Keratinocyte (primary cell): ENCODE measurements at regions not wholly inside any gene's neighbourhood (a gene's known extent, or its start where the extent isn't known, plus 50 kb on each side); places are given as distances from the start of the nearest gene placed in this dataset.

Experiments
- DNase-seq: peaks from one replicate; pipeline ENCODE4 v3.0.0-alpha.2; 2011; ENCODE audit warnings: low read depth, missing footprints, low spot score
- FAIRE-seq: peaks from 2 replicates; lab custom pipeline; 2011; peaks lifted over from hg19 to GRCh38; lab: Jason Lieb, UNC
- H2AFZ ChIP-seq: 2 replicates; pipeline ENCODE4 v1.6.0; 2012; ENCODE audit warnings: low read length, control low read depth, inconsistent platforms; ENCODE audit not compliant: control insufficient read depth
- H3K27ac ChIP-seq: 2 replicates; pipeline ENCODE4 v1.5.1; 2011; ENCODE audit warnings: low read length; ENCODE audit not compliant: control insufficient read depth, insufficient read depth
- H3K27me3 ChIP-seq: 3 replicates; pipeline ENCODE4 v1.6.0; 2011; ENCODE audit warnings: low read length; ENCODE audit not compliant: control insufficient read depth, insufficient read depth; ENCODE audit errors: extremely low read depth
- H3K36me3 ChIP-seq, 2 experiments: 2 replicates in 1 of 2; 3 replicates in 1 of 2; pipeline ENCODE4 v1.5.1; 2011; ENCODE audit warnings: low read length in 2 of 2, mild to moderate bottlenecking in 1 of 2; ENCODE audit not compliant: control insufficient read depth in 2 of 2, insufficient read depth in 2 of 2; ENCODE audit errors: extremely low read depth in 1 of 2
- H3K4me1 ChIP-seq: 3 replicates; pipeline ENCODE4 v1.5.1; 2011; ENCODE audit warnings: low read length; ENCODE audit not compliant: control insufficient read depth, insufficient read depth; ENCODE audit errors: extremely low read depth
- H3K4me2 ChIP-seq: 3 replicates; pipeline ENCODE4 v1.6.0; 2011; ENCODE audit warnings: low read depth, low read length; ENCODE audit not compliant: control insufficient read depth, insufficient read depth; ENCODE audit errors: extremely low read depth
- H3K4me3 ChIP-seq, 3 experiments: fragments of 200-600 bp in 1 of 3; sonication (generic) in 1 of 3; 2 replicates in 2 of 3; 3 replicates in 1 of 3; pipeline ENCODE4 v1.5.1; 2011 to 2016; ENCODE audit warnings: low read length in 3 of 3, mild to moderate bottlenecking in 3 of 3, control low read depth in 2 of 3, inconsistent platforms in 1 of 3, low read depth in 1 of 3, mixed read lengths in 1 of 3, mixed run types in 1 of 3, moderate library complexity in 1 of 3; ENCODE audit not compliant: control insufficient read depth in 2 of 3, insufficient read depth in 2 of 3; ENCODE audit errors: extremely low read depth in 1 of 3
- H3K79me2 ChIP-seq: 2 replicates; pipeline ENCODE4 v1.6.0; 2012; ENCODE audit warnings: low read length; ENCODE audit not compliant: control insufficient read depth, insufficient read depth
- H3K9ac ChIP-seq: 3 replicates; pipeline ENCODE4 v1.6.0; 2011; ENCODE audit warnings: low read length; ENCODE audit not compliant: control insufficient read depth, insufficient read depth; ENCODE audit errors: extremely low read depth
- H3K9me1 ChIP-seq: 3 replicates; pipeline ENCODE4 v1.6.0; 2011; ENCODE audit warnings: low read length; ENCODE audit not compliant: control insufficient read depth, insufficient read depth; ENCODE audit errors: extremely low read depth
- H3K9me3 ChIP-seq: 2 replicates; pipeline ENCODE4 v1.5.1; 2012; ENCODE audit warnings: low read depth, low read length; ENCODE audit not compliant: control insufficient read depth
- H4K20me1 ChIP-seq: 3 replicates; pipeline ENCODE4 v1.6.0; 2011; ENCODE audit warnings: low read length; ENCODE audit not compliant: control insufficient read depth, insufficient read depth; ENCODE audit errors: extremely low read depth
- CTCF ChIP-seq, 3 experiments: IDR thresholded peaks in 1 of 3; conservative IDR thresholded peaks in 1 of 3; optimal IDR thresholded peaks in 1 of 3; 2 replicates in 2 of 3; 3 replicates in 1 of 3; pipeline versions ENCODE3 to v1.5.1; 2011; ENCODE audit warnings: low read length in 3 of 3, mild to moderate bottlenecking in 3 of 3, moderate library complexity in 2 of 3, control low read depth in 1 of 3, inconsistent platforms in 1 of 3; ENCODE audit not compliant: insufficient read depth in 2 of 3; ENCODE audit errors: extremely low read depth in 1 of 3
- EZH2 ChIP-seq: IDR thresholded peaks from one replicate; pipeline ENCODE4 v1.6.1; 2012; ENCODE audit warnings: inconsistent platforms, mild to moderate bottlenecking, low read length, moderate library complexity
- dilution Hi-C: fragments of 300-500 bp; cut with MboI; formaldehyde crosslinking; loops from one replicate; pipeline ENCODE4 v1.7.0; 2020; ENCODE audit warnings: low sequenced_read_pairs; ENCODE audit not compliant: extremely low pct_ligation_motif_present

GRCh38 chr16:54774768-54775167 is 155.9 kb upstream of the IRX5 start:
- FAIRE-seq (no peak), DNase-seq (no peak)
- Histone ChIP-seq H3K4me1 (no peaks in the 10 kb centered on the region), H3K9ac (no peak overlapping the region), H3K27ac (no peak overlapping the region), H3K9me3 (no peaks in the 10 kb centered on the region), H3K4me3 (no peak overlapping the region), H3K36me3 (no peaks in the 10 kb centered on the region), H3K9me1 (no peaks in the 10 kb centered on the region), H3K4me2 (no peak overlapping the region), H3K79me2 (no peaks in the 10 kb centered on the region), H2AFZ (no peak overlapping the region), H4K20me1 (no peaks in the 10 kb centered on the region), H3K27me3 (no peaks in the 10 kb centered on the region)
- TF ChIP-seq EZH2 (no peak), CTCF (optimal IDR thresholded peaks at IDR 0.05 in 1 of 3, IDR thresholded peaks at IDR 0.05 in 1 of 3, conservative IDR thresholded peaks at IDR 0.05 in 1 of 3; ENCODE audit: extremely low read depth in 1 of 3, insufficient read depth in 2 of 3, low read length in 3 of 3) (no peak)
- dilution Hi-C loops: no loop called here

GRCh38 chr16:54772400-54772799 is 158.3 kb upstream of the IRX5 start:
- H4K20me1 ChIP-seq: no peaks in the 10 kb centered on the region
- DNase-seq: no peak
- no peaks in the 10 kb centered on the region for H3K27me3 ChIP-seq
- no peaks in the 10 kb centered on the region for H3K4me1 ChIP-seq
- H3K36me3 ChIP-seq: no peaks in the 10 kb centered on the region
- no peak overlapping the region for H2AFZ ChIP-seq
- no peak overlapping the region for H3K4me3 ChIP-seq
- dilution Hi-C loops: no loop called here
- H3K9ac ChIP-seq: no peak overlapping the region
- FAIRE-seq: no peak
- no peaks in the 10 kb centered on the region for H3K9me3 ChIP-seq
- H3K4me2 ChIP-seq: no peak overlapping the region
- no peaks in the 10 kb centered on the region for H3K79me2 ChIP-seq
- TF ChIP-seq CTCF (optimal IDR thresholded peaks at IDR 0.05 in 1 of 3, IDR thresholded peaks at IDR 0.05 in 1 of 3, conservative IDR thresholded peaks at IDR 0.05 in 1 of 3; ENCODE audit: extremely low read depth in 1 of 3, insufficient read depth in 2 of 3, low read length in 3 of 3) (no peak), EZH2 (no peak)
- no peak overlapping the region for H3K27ac ChIP-seq
- no peaks in the 10 kb centered on the region for H3K9me1 ChIP-seq
